Aorta (tissue), 5 donors: ENCODE measurements at regions not wholly inside any gene's neighbourhood (a gene's known extent, or its start where the extent isn't known, plus 50 kb on each side); places are given as distances from the start of the nearest gene placed in this dataset.
"Not testable (repeated sequence)": the region's sequence is repeated elsewhere in the genome, so short reads cannot be mapped to it uniquely, and the experiment has no call there.

Experiments used
- ATAC-seq: fragments of 200-7000 bp; cut with Tn5 transposase; one replicate; pipeline ENCODE4 v1.9.1; 2022; ENCODE audit warnings: moderate library complexity; ENCODE audit not compliant: low FRiP score
- DNase-seq, 2 donors: peaks; one replicate each; pipeline ENCODE4 v3.0.0-alpha.2; 2020
- H3K27ac ChIP-seq, 2 donors: one replicate each; pipeline ENCODE4 v1.5.1; 2013; ENCODE audit warnings: low read length in 2 of 2, mild to moderate bottlenecking in 2 of 2, moderate library complexity in 2 of 2, control low read depth in 1 of 2, inconsistent platforms in 1 of 2, low read depth in 1 of 2
- H3K27me3 ChIP-seq, 2 donors: one replicate each; pipeline ENCODE4 v1.6.1; 2013; ENCODE audit warnings: control low read depth in 1 of 2, low read length in 1 of 2, mild to moderate bottlenecking in 1 of 2, moderate library complexity in 1 of 2; ENCODE audit not compliant: insufficient read depth in 2 of 2, control insufficient read depth in 1 of 2
- H3K36me3 ChIP-seq, 2 donors: one replicate each; pipeline ENCODE4 v1.6.1; 2013; ENCODE audit warnings: control low read depth in 1 of 2, low read length in 1 of 2, mild to moderate bottlenecking in 1 of 2; ENCODE audit not compliant: insufficient read depth in 2 of 2, control insufficient read depth in 1 of 2
- H3K4me1 ChIP-seq, 2 donors: one replicate each; pipeline ENCODE4 v1.6.1; 2013; ENCODE audit warnings: low read length in 2 of 2, control low read depth in 1 of 2, mild to moderate bottlenecking in 1 of 2, moderate library complexity in 1 of 2; ENCODE audit not compliant: insufficient read depth in 2 of 2, control insufficient read depth in 1 of 2
- H3K4me3 ChIP-seq, 2 donors: one replicate each; pipeline ENCODE4 v1.5.1; 2013; ENCODE audit warnings: low read length in 2 of 2, control low read depth in 1 of 2, mild to moderate bottlenecking in 1 of 2
- H3K9me3 ChIP-seq: one replicate; pipeline ENCODE4 v1.6.1; 2013; ENCODE audit warnings: mild to moderate bottlenecking, low read length; ENCODE audit not compliant: control insufficient read depth
- WGBS, 2 donors: extraction: QIAGEN DNeasy Blood & Tissue Kit; methylation state at CpG; one replicate each; pipeline ENCODE4 v1.1.7; 2013; 5-methylcytosine and 5-hydroxymethylcytosine counted together
- intact Hi-C, 2 donors: fragments of 100-400 bp; cut with DNase I; formaldehyde crosslinking; loops; one replicate each; pipeline versions ENCODE4 v1.14.2 to v1.15.0; 2022
- donor health status: healthy with polysubstance abuse.
- donor health status: Bipolar disorder and iron deficiency.
- donor health status: DM: no; HTN: no; CAD: no.
- donor health status: DM: no; HTN: no; CAD: no.
- donor health status: DM: yes; HTN: yes; CAD: no.

- Histone ChIP-seq H3K36me3 (no peaks in the 10 kb centered on the region), H3K4me3 (no peak overlapping the region), H3K27me3 (no peaks in the 10 kb centered on the region), H3K9me3 (peaks cover 2% of the 10 kb centered on the region), H3K27ac (no peak overlapping the region), H3K4me1 (no peaks in the 10 kb centered on the region)
- WGBS, 2 donors, result 45 to 65% methylated on average over 2 of the region's 2 CpGs
- ATAC-seq, result no peak
- no peak for DNase-seq
- intact Hi-C loops, result no loop called here
Observed at GRCh38 chr20:22060610-22061009, 355.1 kb downstream of the PAX1 start.

DNA sequence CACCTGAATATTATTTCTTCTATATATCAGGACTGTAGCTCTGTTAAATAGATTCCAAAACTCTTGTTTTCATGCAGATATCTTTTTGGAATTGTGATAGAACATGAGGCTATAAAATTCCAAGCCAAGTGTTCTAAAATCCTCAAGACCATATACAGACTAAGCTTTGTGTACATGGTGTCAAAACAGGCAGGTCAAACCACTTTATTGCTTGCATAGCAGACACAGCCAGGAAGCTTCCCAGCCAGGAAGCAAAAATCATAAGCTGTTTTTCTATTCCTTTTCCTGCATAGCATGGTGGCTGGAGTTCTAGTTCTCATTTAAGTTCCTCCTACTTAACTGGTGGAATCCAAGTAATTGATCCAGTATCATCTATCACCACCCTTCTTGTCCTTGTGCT lies 353.3 kb downstream of the PAX1 start:
- no peak for DNase-seq
- H3K4me1 ChIP-seq, result no peaks in the 10 kb centered on the region
- no peak overlapping the region for H3K4me3 ChIP-seq
- ATAC-seq, result no peak
- no peaks in the 10 kb centered on the region for H3K36me3 ChIP-seq
- no peaks in the 10 kb centered on the region for H3K27me3 ChIP-seq
- H3K9me3 ChIP-seq, result no peaks in the 10 kb centered on the region
- intact Hi-C loops, result no loop called here
- no peak overlapping the region for H3K27ac ChIP-seq

DNA sequence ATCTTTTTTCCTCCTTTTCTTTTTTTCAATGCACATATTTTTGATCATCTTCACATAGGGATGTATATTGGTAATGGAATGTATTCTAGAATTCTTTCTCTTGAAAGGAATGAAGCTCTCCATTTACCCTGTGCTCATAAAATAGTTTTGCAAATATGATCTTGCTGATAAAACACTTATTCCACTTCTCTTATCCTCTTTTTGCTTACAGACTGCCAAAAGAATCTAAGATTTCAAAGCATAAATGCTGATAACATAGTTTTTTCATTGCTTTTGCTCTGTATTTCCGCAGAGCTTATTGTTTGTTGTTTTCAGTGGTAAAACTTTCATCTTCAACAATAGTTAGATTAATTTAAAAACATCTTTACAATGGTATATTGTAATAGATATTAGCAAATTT lies 350.5 kb downstream of the PAX1 start:
- DNase-seq, result no peak
- Histone ChIP-seq H3K27me3 (no peaks in the 10 kb centered on the region), H3K27ac (no peak overlapping the region), H3K36me3 (no peaks in the 10 kb centered on the region), H3K9me3 (no peaks in the 10 kb centered on the region), H3K4me1 (no peaks in the 10 kb centered on the region), H3K4me3 (no peak overlapping the region)
- intact Hi-C loops, result no loop called here
- WGBS, 2 donors, result 63 to 69% methylated on average over 1 of the region's 1 CpG
- ATAC-seq, result no peak

- H3K27ac ChIP-seq, result no peak overlapping the region
- DNase-seq (no peak), ATAC-seq (no peak)
- WGBS, 2 donors, result 81 to 83% methylated on average over 1 of the region's 1 CpG
- intact Hi-C loops, result no loop called here
- peaks cover 2% of the 10 kb centered on the region for H3K9me3 ChIP-seq
- no peak overlapping the region for H3K4me3 ChIP-seq
- no peaks in the 10 kb centered on the region for H3K27me3 ChIP-seq
- H3K36me3 ChIP-seq, result no peaks in the 10 kb centered on the region
- H3K4me1 ChIP-seq, result no peaks in the 10 kb centered on the region
Observed at GRCh38 chr20:22052025-22052650, 346.7 kb downstream of the PAX1 start.

DNA sequence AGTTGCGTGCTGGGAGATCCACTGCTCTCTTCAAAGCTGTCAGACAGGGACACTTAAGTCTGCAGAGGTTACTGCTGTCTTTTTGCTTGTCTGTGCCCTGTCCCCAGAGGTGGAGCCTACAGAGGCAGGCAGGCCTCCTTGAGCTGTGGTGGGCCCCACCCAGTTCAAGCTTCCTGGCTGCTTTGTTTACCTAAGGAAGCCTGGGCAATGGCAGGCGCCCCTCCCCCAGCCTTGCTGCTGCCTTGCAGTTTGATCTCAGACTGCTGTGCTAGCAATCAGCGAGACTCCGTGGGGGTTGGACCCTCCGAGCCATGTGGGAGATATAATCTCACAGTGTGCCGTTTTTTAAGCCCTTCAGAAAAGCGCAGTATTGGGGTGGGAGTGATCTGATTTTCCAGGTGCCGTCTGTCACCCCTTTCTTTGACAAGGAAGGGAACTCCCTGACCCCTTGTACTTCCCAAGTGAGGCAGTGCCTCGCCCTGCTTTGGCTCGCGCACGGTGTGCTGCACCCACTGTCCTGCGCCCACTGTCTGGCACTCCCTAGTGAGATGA lies 340.6 kb downstream of the PAX1 start:
- intact Hi-C loops, H3K4me3 ChIP-seq, H3K36me3 ChIP-seq, ATAC-seq, H3K4me1 ChIP-seq, H3K27ac ChIP-seq, H3K9me3 ChIP-seq, H3K27me3 ChIP-seq, DNase-seq: not testable (repeated sequence)
- WGBS, 2 donors, result 51 to 60% methylated on average over 12 to 13 of the region's 13 CpGs

DNA sequence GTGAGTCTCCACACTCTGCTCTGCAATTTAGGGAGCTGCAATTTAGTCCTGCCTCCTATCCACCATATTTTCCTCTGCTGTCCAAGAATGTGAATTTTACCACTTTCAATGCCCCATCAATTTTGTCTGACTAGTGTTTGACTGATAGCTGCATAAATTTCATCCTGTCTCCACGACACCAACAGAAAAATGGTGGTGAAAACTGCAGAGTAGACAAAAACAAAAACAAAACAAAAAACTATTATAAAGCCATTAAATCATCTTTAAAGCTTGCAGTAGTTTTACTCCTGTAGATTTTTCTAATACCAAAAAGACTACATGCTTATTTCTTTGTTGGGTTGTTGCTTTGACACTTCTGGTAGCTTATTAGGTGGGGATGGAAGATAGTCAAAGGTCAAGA lies 322.0 kb downstream of the PAX1 start:
- 3 to 18% methylated on average over 1 of the region's 1 CpG for WGBS, 2 donors
- Histone ChIP-seq H3K4me1 (no peaks in the 10 kb centered on the region), H3K4me3 (no peak overlapping the region), H3K36me3 (no peaks in the 10 kb centered on the region), H3K9me3 (peaks cover 8% of the 10 kb centered on the region), H3K27ac (no peak overlapping the region), H3K27me3 (no peaks in the 10 kb centered on the region)
- DNase-seq (no peak), ATAC-seq (no peak)
- intact Hi-C loops, result no loop called here

GRCh38 chr20:22020201-22020600 lies 314.7 kb downstream of the PAX1 start:
- WGBS, 2 donors, result 38 to 51% methylated on average over 4 of the region's 4 CpGs
- no peaks in the 10 kb centered on the region for H3K4me1 ChIP-seq
- no peak for ATAC-seq
- intact Hi-C loops, result no loop called here
- no peaks in the 10 kb centered on the region for H3K36me3 ChIP-seq
- no peak overlapping the region for H3K27ac ChIP-seq
- H3K4me3 ChIP-seq, result no peak overlapping the region
- H3K27me3 ChIP-seq, result no peaks in the 10 kb centered on the region
- no peaks in the 10 kb centered on the region for H3K9me3 ChIP-seq
- DNase-seq, result no peak

GRCh38 chr20:22008456-22008855 lies 303.0 kb downstream of the PAX1 start:
- no peak overlapping the region for H3K4me3 ChIP-seq
- H3K27ac ChIP-seq, result no peak overlapping the region
- no peaks in the 10 kb centered on the region for H3K4me1 ChIP-seq
- no peaks in the 10 kb centered on the region for H3K27me3 ChIP-seq
- no peak for DNase-seq
- no peak for ATAC-seq
- intact Hi-C loops, result no loop called here
- no peaks in the 10 kb centered on the region for H3K36me3 ChIP-seq
- 71 to 72% methylated on average over 3 of the region's 3 CpGs for WGBS, 2 donors
- peaks cover 1% of the 10 kb centered on the region for H3K9me3 ChIP-seq

- H3K27me3 ChIP-seq, result no peaks in the 10 kb centered on the region
- peaks cover 1% of the 10 kb centered on the region for H3K9me3 ChIP-seq
- H3K27ac ChIP-seq, result no peak overlapping the region
- no peaks in the 10 kb centered on the region for H3K4me1 ChIP-seq
- no peaks in the 10 kb centered on the region for H3K36me3 ChIP-seq
- no peak overlapping the region for H3K4me3 ChIP-seq
- intact Hi-C loops, result no loop called here
- DNase-seq (no peak), ATAC-seq (no peak)
Observed at GRCh38 chr20:22006306-22006705, 300.8 kb downstream of the PAX1 start.
